Adrenal gland (tissue), 5 donors: ENCODE measurements at regions not wholly inside any gene's neighbourhood (a gene's known extent, or its start where the extent isn't known, plus 50 kb on each side); places are given as distances from the start of the nearest gene placed in this dataset.

Source experiments
- CTCF ChIP-seq, 6 experiments: fragments of 450-650 bp in 4 of 6; fragments of 200-600 bp in 2 of 6; sonication (generic) in 1 of 6; IDR thresholded peaks; 1 replicate in 5 of 6; 2 replicates in 1 of 6; pipeline versions ENCODE4 v1.5.1 to v1.8.0; 2016 to 2021; ENCODE audit warnings: antibody characterized with exemption in 6 of 6, mild to moderate bottlenecking in 2 of 6, moderate library complexity in 1 of 6
- POLR2A ChIP-seq, 2 donors: fragments of 450-650 bp; IDR thresholded peaks; one replicate each; pipeline ENCODE4 v1.6.1; 2017; ENCODE audit warnings: antibody characterized with exemption in 2 of 2, mild to moderate bottlenecking in 2 of 2, moderate library complexity in 1 of 2
- donor health status: DM: no; HTN: no; CAD: no.

- TF ChIP-seq CTCF (IDR thresholded peaks at IDR 0.05) (no peak), POLR2A (IDR thresholded peaks at IDR 0.05) (no peak)
Observed at GRCh38 chr2:109066501-109066900, 62.5 kb upstream of the SH3RF3 start.
